Stimulated activated CD4-positive, alpha-beta T cell treated with anti-CD3 and anti-CD28 coated beads, Interleukin-12 subunit alpha, Interleukin-12 subunit beta, amount 100 ng/mL, for 24 hours (primary cell): ENCODE measurements at regions not wholly inside any gene's neighbourhood (a gene's known extent, or its start where the extent isn't known, plus 50 kb on each side); places are given as distances from the start of the nearest gene placed in this dataset.
"Not testable (repeated sequence)": the region's sequence is repeated elsewhere in the genome, so short reads cannot be mapped to it uniquely, and the experiment has no call there.

Source experiments
- DNase-seq, 2 experiments: peaks; one replicate each; pipeline ENCODE4 v3.0.0-alpha.2; 2020; ENCODE audit warnings: low read depth in 2 of 2

- DNase-seq = no peak
Observed at GRCh38 chr22:34834059-34834458, 231.9 kb upstream of the ISX start.

- DNase-seq = not testable (repeated sequence)
Observed at GRCh38 chr22:34834541-34834940, 231.4 kb upstream of the ISX start.

DNA sequence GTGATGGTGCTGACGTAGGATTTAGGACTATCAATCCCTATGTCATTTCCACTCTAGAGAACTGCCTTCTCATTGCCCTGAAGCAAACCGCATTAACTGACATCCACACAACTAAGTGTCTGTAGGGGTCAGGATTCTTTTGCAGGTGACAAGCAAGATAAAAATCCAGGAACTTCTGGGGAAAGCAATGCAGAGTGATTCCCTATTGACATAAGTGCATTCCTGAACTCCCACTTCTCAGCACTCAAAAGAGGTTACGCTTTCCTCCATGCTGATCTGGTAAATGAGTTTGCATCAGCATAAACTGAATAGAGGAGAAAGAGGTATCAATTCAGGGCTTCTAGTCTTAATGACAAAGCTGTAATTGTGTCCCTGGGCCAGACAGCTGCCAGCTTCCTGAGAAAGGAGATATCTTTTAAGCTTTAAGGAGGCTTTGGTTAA lies 224.6 kb upstream of the ISX start:
- no peak for DNase-seq

DNA sequence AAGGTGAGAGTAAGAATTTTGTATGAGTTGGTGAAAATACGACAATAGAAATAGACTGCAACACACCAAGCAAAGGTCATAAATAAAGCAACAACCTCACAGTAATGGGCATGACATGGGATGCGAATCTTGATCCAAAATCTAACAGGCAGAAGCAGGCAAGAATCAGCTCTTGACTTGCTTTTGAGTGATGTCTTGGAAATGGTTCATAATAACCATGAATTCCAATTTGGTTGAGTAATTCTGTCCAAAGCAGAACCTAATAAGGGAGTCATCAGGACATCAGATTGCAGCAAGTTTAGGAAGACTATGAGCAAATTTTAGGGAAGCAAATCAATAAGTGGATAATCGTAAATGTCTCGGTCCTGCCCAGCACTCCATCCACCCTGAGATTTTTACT lies 224.0 kb upstream of the ISX start:
- no peak for DNase-seq

GRCh38 chr22:34842630-34843029 lies 223.3 kb upstream of the ISX start:
- DNase-seq = no peak

DNA sequence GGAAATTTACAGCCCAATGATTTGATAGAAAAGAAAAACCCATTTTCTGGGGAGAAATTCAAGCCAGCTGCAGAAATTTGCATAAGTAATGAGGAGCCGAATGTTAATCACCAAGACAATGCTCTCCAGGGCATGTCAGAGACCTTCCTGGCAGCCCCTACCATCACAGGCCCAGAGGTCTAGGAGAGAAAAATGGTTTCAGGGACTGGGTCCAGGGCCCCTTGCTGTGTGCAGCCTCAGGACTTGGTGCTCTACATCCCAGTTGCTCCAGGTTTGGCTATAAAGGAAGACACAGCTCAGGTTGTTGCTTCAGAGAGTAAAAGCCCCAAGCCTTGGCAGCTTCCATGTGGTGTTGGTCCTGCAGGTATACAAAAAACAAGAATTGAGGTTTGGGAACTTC lies 222.2 kb upstream of the ISX start:
- not testable (repeated sequence) for DNase-seq

- no peak for DNase-seq
Observed at GRCh38 chr22:34845391-34845790, 220.6 kb upstream of the ISX start.

GRCh38 chr22:34847072-34847471 lies 218.9 kb upstream of the ISX start:
- DNase-seq = no peak

DNA sequence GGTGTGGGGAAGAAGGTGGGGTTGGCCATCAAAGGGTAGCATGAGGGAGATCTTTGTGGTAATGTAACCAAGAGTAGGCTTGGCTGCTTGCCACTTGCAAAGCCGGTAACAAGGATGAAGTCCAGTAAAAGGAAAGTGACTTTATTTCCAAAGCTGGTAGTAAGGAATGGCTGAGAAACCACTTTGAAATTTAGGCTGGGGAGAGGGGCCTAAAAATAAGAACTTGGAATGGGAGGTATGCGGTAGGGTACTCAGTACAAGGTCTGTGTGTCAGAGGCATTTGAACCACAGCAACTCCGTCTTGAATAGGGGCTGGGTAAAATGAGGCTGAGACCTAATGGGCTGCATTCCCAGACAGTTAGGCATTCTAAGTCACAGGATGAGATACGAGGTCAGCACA lies 216.0 kb upstream of the ISX start:
- DNase-seq = no peak

DNA sequence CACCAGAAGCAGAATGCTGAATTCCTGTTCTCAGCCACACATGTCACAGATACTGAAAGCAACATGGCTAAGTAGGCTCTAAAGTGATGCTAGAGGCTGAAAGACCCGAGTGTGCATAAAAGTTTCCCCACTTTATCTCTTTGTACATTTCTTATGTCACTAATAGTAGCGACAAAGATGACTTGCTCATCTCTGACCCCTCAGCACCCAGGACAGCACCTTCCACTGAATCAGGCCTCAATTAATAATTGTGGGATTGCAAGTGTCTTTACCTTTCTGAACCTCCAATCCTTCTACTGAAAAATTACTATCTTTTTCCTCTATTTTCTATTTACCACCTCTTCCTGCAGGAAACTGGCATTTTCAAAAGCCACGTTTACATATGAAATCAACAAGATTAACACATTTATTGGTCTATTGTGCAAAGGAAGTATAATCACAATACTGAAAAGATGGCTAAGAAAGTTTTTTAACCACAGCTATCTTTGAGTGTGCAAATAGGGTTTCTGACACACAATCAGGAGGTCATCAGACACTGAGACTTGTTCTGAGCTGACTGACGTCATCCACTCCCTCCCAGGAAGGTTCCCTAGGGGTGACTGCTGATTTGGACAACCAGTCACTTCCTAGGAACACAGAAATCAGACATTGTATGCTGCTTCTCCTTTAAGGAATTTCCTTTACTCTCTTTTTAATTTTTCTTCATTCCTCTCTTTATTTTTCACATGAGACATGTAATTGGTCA lies 213.9 kb upstream of the ISX start:
- no peak for DNase-seq

- DNase-seq = no peak
Observed at GRCh38 chr22:34855471-34855870, 210.5 kb upstream of the ISX start.

- DNase-seq = no peak
Observed at GRCh38 chr22:34858066-34858465, 207.9 kb upstream of the ISX start.

DNA sequence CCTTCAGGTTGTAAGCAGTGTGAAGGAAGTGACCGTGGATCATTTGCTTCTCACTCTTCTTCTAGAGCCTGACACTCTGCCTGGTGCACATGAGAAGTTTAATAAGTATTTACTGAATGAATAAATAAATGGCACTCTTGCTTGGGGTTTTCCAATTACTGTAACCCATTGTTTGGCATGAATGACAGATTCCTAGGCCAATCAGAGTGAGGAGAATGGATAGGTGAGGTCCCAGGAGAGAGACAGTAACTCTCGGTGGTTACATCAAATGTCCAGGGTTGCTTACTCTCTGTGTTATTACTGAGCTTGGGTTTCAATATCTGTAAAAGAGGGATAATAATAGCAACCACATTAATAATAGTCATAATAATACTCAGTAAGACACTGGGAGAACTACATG lies 204.2 kb upstream of the ISX start:
- DNase-seq = no peak

DNA sequence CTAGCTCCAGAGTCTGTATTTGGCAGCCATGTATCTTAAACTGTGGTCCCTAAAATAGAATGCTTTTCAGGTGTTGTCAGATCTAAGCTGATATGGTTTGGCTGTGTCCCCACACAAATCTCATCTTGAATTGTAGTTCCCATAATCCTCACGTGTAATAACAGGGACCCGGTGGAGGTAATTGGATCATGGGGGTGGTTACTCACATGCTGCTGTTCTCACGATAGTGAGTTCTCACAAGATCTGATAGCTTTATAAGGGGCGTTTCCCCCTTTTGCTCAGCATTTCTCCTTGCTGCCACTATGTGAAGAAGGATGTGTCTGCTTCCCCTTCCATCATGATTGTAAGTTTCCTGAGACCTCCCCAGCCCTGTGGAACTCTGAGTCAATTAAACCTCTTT lies 199.9 kb upstream of the ISX start:
- no peak for DNase-seq

DNA sequence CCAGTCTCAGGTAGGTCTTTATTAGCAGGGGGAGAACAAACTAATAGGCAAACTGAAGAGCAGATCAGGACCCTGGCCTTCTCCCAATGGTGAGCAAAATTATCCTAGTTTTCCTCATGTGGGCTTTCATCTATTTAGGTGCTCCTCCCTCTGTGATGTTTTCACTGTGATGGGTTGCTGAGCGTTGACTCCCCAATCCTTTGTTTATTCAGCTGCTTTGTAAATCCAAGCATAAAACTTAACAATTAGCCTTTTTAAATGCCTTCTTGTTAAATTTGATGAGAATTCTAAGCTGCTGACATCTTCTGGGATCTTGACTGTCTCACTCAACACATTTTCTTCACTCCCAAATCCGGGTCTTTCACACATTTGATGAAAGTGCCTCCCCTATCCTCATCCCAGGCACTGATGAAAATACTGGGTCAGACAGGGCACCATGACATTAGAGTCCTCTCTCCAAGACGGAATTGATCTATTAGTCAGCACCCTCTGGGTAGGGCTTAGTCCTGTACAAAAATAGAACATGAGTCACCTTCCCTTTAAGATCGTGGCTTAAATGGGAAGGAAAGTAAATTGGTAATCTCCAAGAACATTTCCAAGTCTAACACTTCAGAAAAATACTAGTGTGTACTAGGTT lies 199.3 kb upstream of the ISX start:
- DNase-seq = no peak

- no peak for DNase-seq
Observed at GRCh38 chr22:34877506-34877905, 188.5 kb upstream of the ISX start.

- DNase-seq = no peak
Observed at GRCh38 chr22:34878171-34878570, 187.8 kb upstream of the ISX start.

DNA sequence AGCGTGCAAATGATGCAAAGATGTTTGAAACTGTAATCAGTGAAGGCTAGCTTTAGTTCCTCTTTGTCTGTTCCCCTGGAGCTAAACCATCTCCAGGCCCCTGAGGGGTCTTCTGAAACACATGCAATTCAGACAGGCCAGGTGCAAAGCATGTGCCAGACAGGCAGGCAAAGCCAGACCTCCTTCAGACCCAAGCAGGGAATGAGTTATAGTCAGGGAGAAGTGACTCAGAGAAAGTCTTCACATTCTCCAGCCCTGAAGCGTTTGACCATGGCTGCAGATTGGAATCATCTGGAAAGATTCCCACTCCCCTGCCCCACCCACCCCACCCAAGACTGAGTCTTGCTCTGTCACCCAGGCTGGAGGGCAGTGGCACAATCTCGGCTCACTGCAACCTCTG lies 187.0 kb upstream of the ISX start:
- DNase-seq = no peak

DNA sequence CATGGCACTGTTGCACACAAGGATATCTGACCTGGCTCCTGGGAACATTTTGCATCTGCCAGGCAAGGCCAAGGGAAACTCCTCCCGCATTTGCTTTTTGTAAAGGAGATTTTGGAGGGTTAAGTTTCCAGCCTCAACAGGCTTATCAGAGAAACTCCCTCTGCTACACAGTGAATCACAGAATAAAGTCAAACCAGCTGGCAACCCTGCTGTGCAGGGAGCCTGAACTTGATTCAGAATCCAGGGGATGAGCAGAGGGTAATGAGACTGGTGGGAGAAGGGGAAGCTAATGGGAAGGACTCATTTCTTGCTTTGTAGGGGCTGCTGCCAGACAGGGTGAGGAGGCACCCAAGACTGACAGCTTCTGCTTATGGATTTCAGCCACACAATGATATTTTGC lies 185.3 kb upstream of the ISX start:
- DNase-seq = no peak

GRCh38 chr22:34881453-34881852 lies 184.5 kb upstream of the ISX start:
- no peak for DNase-seq

GRCh38 chr22:34885852-34886251 lies 180.1 kb upstream of the ISX start:
- no peak for DNase-seq

- DNase-seq = no peak
Observed at GRCh38 chr22:34886391-34886790, 179.6 kb upstream of the ISX start.

GRCh38 chr22:34886812-34887211 lies 179.1 kb upstream of the ISX start:
- no peak for DNase-seq

GRCh38 chr22:34897126-34897525 lies 168.8 kb upstream of the ISX start:
- no peak for DNase-seq
